Mesodermal cell (in vitro differentiated cells): ENCODE measurements at regions not wholly inside any gene's neighbourhood (a gene's known extent, or its start where the extent isn't known, plus 50 kb on each side); places are given as distances from the start of the nearest gene placed in this dataset.

Source experiments
- H3K27ac ChIP-seq: 2 replicates; pipeline ENCODE4 v1.7.0; 2013; ENCODE audit warnings: mild to moderate bottlenecking, low read depth, low read length, moderate library complexity; ENCODE audit not compliant: severe bottlenecking
- H3K36me3 ChIP-seq: 2 replicates; pipeline ENCODE4 v1.7.1; 2013; ENCODE audit warnings: mild to moderate bottlenecking, low read length, moderate library complexity; ENCODE audit not compliant: control insufficient read depth, insufficient read depth
- H3K4me1 ChIP-seq: one replicate; pipeline ENCODE4 v1.7.1; 2013; ENCODE audit warnings: mild to moderate bottlenecking, low read length; ENCODE audit not compliant: insufficient read depth, control insufficient read depth, poor library complexity, severe bottlenecking
- H3K4me3 ChIP-seq: 2 replicates; pipeline ENCODE4 v1.7.0; 2013; ENCODE audit warnings: low read length, control low read depth, mild to moderate bottlenecking; ENCODE audit not compliant: insufficient read depth, poor library complexity, severe bottlenecking; ENCODE audit errors: extremely low read depth
- H3K9me3 ChIP-seq: 2 replicates; pipeline ENCODE4 v1.7.1; 2013; ENCODE audit warnings: mild to moderate bottlenecking, low read length, moderate library complexity; ENCODE audit not compliant: control insufficient read depth
- WGBS, 2 experiments: methylation state at CpG; one replicate each; pipeline ENCODE4 v1.1.5; 2013; ENCODE audit warnings: missing lambda C conversion rate in 2 of 2; ENCODE audit not compliant: insufficient coverage in 2 of 2; 5-methylcytosine and 5-hydroxymethylcytosine counted together

GRCh38 chr10:81095238-81095637, 557.5 kb downstream of the SH2D4B start:
- Histone ChIP-seq H3K9me3 (no peaks in the 10 kb centered on the region), H3K4me1 (no peaks in the 10 kb centered on the region), H3K4me3 (no peak overlapping the region), H3K27ac (no peak overlapping the region), H3K36me3 (no peaks in the 10 kb centered on the region)
- no CpG with 5 or more reads among the region's 2 CpGs for WGBS, 2 experiments

DNA sequence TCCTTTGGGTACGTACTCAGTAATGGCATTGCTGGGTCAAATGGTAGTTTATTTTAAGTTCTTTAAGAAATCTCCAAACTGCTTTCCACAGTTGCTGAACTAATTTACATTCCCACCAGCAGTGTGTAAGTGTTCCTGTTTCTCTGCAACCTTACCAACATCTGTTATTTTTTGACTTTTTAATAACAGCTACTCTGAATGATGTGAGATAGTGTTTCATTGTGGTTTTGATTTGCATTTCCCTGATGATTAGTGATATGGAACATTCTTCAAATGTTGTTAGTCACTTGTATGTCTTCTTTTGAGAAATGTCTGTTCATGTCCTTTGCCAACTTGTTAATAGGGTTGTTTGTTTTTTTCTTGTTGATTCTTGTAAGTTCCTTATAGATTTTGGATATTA, 558.9 kb downstream of the SH2D4B start:
- H3K4me3 ChIP-seq = no peak overlapping the region
- H3K4me1 ChIP-seq = no peaks in the 10 kb centered on the region
- H3K9me3 ChIP-seq = no peaks in the 10 kb centered on the region
- no CpG with 5 or more reads among the region's 1 CpG for WGBS, 2 experiments
- H3K27ac ChIP-seq = no peak overlapping the region
- no peaks in the 10 kb centered on the region for H3K36me3 ChIP-seq

DNA sequence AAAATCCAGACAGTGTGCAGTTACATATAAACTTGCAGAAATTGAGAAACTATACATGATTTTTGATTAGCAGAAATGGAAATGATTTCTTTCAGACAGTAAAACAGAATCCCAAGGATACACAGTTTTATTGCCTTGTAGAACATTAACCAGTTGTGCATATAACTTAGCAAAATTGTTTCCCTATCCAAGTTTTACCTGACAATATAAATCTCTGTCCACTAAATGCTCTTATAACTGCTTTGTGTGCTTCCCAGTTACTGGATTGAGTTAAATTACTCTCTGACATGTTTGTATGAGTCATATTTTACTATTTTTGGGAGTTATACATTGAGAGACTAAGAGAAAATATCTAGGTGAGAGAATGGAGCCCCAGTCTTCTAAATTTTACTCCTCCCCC, 563.4 kb downstream of the SH2D4B start:
- no peak overlapping the region for H3K27ac ChIP-seq

DNA sequence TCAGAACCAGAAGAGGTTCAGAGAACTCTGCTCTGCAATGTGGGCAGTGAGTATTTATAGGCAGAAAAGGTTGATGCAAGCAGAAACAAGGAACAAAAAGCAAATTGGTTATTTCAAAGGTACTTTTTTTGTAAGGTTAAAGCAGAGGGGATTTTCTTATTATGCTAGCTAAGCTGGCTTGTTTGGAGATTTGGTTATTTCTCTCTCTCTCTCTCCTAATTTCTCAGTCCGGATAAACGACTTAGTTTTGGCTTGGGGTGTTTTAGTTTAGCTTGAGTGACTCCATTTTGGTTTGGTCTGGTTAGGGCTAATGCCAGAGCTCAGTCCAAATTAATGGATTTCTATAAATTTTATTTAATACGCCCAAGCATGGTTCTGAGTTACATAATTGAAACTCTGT, 566.8 kb downstream of the SH2D4B start:
- no peaks in the 10 kb centered on the region for H3K9me3 ChIP-seq
- no peak overlapping the region for H3K27ac ChIP-seq
- H3K4me1 ChIP-seq = no peaks in the 10 kb centered on the region
- no peak overlapping the region for H3K4me3 ChIP-seq
- no peaks in the 10 kb centered on the region for H3K36me3 ChIP-seq
- WGBS, 2 experiments = 83% methylated on average over 1 of the region's 3 CpGs; no CpG with 5 or more reads in 1 of the 2 experiments

More for the DNA sequence above, 563.4 kb downstream of the SH2D4B start:
- Histone ChIP-seq H3K9me3 (no peaks in the 10 kb centered on the region), H3K4me3 (no peak overlapping the region), H3K4me1 (no peaks in the 10 kb centered on the region), H3K36me3 (no peaks in the 10 kb centered on the region)

DNA sequence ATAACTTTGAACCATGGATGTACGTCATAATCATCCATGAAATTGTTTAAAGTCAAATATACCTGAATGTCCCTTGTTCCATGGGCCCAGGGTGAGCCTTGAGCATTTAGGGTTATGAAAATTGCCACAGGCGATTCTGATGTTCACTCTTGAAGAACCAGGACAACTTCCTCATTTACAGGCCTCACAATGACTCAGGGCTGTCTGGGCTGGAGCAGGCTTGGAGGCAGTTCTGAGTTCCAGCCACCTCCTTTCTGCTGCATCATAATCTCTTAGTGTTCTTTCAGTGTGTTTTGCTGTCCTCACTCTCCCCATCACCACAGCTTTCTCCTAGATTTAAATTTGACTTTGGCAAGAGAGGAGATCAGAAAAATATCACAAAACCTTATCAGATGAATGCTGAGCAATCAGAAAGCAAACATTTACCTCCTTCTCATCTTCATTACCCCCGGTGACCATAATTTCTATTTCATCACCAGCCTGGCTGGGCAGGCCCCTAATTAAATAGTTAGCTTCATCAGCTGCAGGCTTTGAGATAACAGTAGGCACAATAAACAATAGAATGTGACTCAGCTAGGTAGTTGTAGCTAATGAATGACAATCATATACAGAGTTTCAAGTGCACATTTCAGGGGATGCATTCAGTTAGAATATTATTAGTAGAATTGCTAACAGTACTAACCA, 571.0 kb downstream of the SH2D4B start:
- Histone ChIP-seq H3K4me1 (no peaks in the 10 kb centered on the region), H3K27ac (no peak overlapping the region), H3K4me3 (no peak overlapping the region), H3K36me3 (no peaks in the 10 kb centered on the region), H3K9me3 (no peaks in the 10 kb centered on the region)
- WGBS, 2 experiments = 60 to 93% methylated on average over 1 to 2 of the region's 3 CpGs

GRCh38 chr10:81109200-81109752, 571.6 kb downstream of the SH2D4B start:
- Histone ChIP-seq H3K27ac (no peak overlapping the region), H3K4me3 (no peak overlapping the region), H3K9me3 (no peaks in the 10 kb centered on the region), H3K36me3 (no peaks in the 10 kb centered on the region), H3K4me1 (no peaks in the 10 kb centered on the region)
- 85 to 100% methylated on average over 2 to 4 of the region's 6 CpGs for whole genome bisulfite sequencing, 2 experiments

- Histone ChIP-seq H3K4me1 (no peaks in the 10 kb centered on the region), H3K9me3 (no peaks in the 10 kb centered on the region), H3K27ac (no peak overlapping the region), H3K36me3 (no peaks in the 10 kb centered on the region), H3K4me3 (no peak overlapping the region)
- 83% methylated on average over 4 of the region's 4 CpGs; no CpG with 5 or more reads in 1 of the 2 experiments for WGBS, 2 experiments
Observed at GRCh38 chr10:81116201-81116600, 578.5 kb downstream of the SH2D4B start.

DNA sequence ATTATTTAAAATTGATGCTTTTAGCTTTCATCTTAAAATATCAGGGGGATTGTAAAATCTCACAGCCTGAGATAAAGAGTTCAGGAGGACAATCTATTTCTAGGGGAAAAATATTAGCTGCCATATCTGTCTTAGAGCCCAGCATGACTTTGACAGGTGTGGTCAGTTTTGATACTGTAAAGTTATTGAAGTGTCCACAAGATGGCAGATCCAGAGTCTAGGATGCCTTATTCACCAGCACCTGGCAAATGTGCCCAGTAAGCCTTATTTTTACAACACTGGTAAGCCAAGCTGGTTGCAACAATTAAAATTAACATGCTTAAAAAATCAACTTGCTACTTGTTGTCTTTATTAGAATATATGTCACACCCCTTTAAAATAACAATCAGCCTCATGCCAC, 579.3 kb downstream of the SH2D4B start:
- Histone ChIP-seq H3K4me3 (no peak overlapping the region), H3K27ac (no peak overlapping the region), H3K36me3 (no peaks in the 10 kb centered on the region), H3K4me1 (no peaks in the 10 kb centered on the region), H3K9me3 (no peaks in the 10 kb centered on the region)

DNA sequence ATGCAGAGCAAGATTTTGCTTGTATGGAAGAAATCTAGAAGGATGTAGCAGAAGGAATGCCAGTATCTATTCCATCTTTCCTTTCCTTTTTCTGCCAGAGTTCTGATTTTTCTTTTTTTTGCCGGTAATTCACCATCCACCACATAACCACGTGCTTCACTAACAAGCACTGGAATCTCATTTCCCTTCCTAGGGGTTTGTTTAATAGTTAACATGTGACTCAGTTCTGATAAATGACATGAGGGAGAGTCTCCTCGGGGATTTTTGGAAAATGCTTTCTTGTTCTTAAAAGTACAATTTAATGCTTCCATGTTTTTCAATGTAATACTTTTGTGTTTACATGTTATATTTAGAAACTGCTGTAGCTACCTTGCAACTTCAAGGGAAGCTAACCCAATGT, 590.2 kb downstream of the SH2D4B start:
- 100% methylated on average over 1 of the region's 3 CpGs; no CpG with 5 or more reads in 1 of the 2 experiments for WGBS, 2 experiments
- Histone ChIP-seq H3K9me3 (no peaks in the 10 kb centered on the region), H3K4me1 (no peaks in the 10 kb centered on the region), H3K4me3 (no peak overlapping the region), H3K27ac (no peak overlapping the region), H3K36me3 (no peaks in the 10 kb centered on the region)

- H3K36me3 ChIP-seq = no peaks in the 10 kb centered on the region
- 100% methylated on average over 1 to 2 of the region's 2 CpGs for WGBS, 2 experiments
Observed at GRCh38 chr10:81130014-81130413, 592.3 kb downstream of the SH2D4B start.

DNA sequence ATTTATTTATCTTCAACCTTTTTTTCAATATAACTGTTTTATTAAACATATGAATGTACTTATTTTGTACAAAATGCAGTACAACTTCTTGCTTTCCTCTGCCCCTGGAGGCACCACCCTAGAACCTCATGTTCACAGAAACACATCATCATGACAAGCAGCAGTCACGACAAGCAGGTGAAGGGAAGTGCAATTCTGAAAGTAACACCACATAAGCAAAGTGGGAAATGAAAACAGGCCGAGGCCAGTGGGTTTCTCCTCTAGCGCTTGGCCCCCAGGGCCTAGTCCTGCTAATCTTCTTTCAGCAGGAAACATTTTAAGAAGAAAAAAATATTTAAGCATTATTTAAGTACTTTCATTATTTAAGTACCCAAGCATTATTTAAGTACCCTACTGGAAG, 598.1 kb downstream of the SH2D4B start:
- Histone ChIP-seq H3K4me1 (no peaks in the 10 kb centered on the region), H3K9me3 (no peaks in the 10 kb centered on the region), H3K36me3 (no peaks in the 10 kb centered on the region), H3K27ac (no peak overlapping the region), H3K4me3 (no peak overlapping the region)
- WGBS, 2 experiments = 57% methylated on average over 1 of the region's 3 CpGs; no CpG with 5 or more reads in 1 of the 2 experiments

More at GRCh38 chr10:81130014-81130413, 592.3 kb downstream of the SH2D4B start:
- Histone ChIP-seq H3K9me3 (no peaks in the 10 kb centered on the region), H3K4me3 (no peak overlapping the region), H3K4me1 (no peaks in the 10 kb centered on the region), H3K27ac (no peak overlapping the region)
